Breast epithelium (tissue), 3 donors: ENCODE measurements at regions not wholly inside any gene's neighbourhood (a gene's known extent, or its start where the extent isn't known, plus 50 kb on each side); places are given as distances from the start of the nearest gene placed in this dataset.

ENCODE experiments used
- CTCF ChIP-seq, 3 donors: fragments of 450-650 bp; IDR thresholded peaks; one replicate each; pipeline ENCODE4 v1.5.1; 2016 to 2017; ENCODE audit warnings: antibody characterized with exemption in 3 of 3, mild to moderate bottlenecking in 3 of 3, moderate library complexity in 3 of 3
- POLR2A ChIP-seq: fragments of 450-650 bp; IDR thresholded peaks from one replicate; pipeline ENCODE4 v1.6.1; 2016; ENCODE audit warnings: antibody characterized with exemption, mild to moderate bottlenecking, moderate library complexity
- POLR2AphosphoS5 ChIP-seq, 3 donors: sonication (generic); formaldehyde crosslinking; IDR thresholded peaks; one replicate each; pipeline ENCODE4 v1.6.1; 2017; ENCODE audit warnings: antibody characterized with exemption in 3 of 3

- no peak for TF ChIP-seq POLR2A
- TF ChIP-seq CTCF (IDR thresholded peaks at IDR 0.05), result no peak
- TF ChIP-seq POLR2AphosphoS5 (IDR thresholded peaks at IDR 0.05), result no peak
Observed at GRCh38 chr11:133679896-133680295, 147.6 kb upstream of the OPCML start.
